ENCODE measurements at regions not wholly inside any gene's neighbourhood (a gene's known extent, or its start where the extent isn't known, plus 50 kb on each side); places are given as distances from the start of the nearest gene placed in this dataset.

DNA sequence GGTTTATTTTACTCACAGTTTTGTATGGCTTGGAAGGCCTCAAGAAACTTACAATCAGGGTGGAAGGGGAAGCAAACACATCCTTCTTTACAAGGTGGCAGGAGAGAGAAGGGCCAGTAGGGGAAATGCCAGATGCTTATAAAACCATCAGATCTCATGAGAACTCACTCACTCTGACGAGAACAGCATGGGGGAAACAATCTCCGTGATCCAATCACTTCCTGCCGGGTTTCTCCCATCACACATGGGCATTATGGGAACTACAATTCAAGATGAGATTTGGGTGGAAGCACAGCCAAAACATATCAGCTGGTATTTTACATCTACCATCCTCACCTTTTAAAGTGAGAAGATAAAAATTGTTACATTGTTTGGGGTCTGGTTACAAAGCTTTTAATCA is 427.9 kb upstream of the CDH7 start:
- in situ Hi-C loops (cut with HindIII; ENCODE audit: low sequenced_read_pairs) = no loop called here

DNA sequence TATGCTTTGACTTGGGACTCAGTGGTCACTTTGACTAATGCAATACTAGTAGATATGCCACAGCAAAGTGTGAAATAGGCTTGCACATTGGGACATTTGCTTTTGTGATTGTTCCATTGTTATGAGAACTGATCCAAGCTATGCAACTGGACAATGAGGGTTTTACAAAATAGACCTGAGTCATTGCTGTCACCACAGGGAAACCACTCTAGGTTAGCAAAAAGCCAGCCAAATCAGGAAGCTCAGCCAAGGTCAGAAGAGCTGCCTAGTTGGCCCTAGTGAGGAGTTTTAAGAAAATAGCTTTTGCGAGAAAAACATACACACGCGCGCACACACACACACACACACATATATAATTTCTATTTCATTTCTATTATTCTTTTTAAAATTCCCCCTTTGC is 452.4 kb upstream of the CDH7 start:
- in situ Hi-C loops (cut with HindIII; ENCODE audit: low sequenced_read_pairs) = no loop called here

DNA sequence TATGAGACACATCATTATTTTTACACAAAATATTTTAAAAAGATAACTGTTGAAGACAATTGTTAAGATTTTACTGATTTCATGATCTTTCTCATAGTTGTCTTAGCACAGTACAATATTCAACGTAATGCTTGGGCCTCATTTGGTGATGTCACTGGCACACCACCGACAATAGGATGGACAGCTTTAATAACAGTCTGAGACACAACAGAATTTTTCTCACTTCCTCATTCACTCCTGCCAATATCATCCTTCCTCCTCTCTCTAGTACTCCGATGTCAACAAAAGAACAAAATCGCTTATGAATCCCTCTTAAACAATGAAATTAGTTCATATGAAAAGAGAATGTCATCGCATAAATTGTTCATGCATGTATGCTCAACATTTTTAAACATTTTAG is 461.9 kb upstream of the CDH7 start:
- in situ Hi-C loops (cut with HindIII; ENCODE audit: low sequenced_read_pairs) = no loop called here

DNA sequence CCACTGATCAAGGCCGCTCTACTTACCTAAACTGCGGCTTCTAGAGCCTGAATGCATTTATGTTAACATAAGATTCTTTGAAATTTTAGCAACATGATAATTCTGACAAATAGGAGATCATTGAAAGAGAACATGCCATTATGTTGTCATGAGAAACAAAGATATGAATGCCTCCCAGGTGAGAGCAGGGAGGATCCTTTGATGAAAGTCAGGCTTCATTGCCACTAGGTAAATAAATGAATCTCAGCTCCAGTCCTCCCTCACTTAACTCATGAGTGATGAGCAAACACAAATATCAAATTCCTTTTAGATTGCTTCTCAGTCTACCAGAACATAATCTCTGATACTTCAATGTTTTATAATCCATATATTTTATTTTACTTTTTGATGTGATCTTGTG is 463.2 kb upstream of the CDH7 start:
- in situ Hi-C loops (cut with HindIII; ENCODE audit: low sequenced_read_pairs) = no loop called here

DNA sequence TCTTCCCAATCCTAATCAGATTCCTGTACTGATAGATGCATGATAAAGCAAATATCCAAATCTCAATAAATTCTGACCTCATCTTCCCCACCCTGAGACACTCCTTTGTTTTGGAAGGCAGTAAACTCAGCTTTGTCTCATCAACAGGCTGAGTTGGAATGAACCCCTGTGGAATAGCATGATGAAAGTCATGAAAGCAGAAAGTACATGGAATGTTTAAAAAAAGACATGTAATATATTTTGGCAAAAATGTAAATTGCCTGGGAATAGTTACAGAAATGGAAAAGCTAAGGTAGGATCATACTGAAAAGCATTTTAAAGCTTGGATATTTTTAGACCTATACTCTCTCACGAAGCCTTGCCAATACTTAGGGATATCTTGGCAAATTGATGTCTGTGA is 468.7 kb upstream of the CDH7 start:
- in situ Hi-C loops (cut with HindIII; ENCODE audit: low sequenced_read_pairs) = no loop called here

DNA sequence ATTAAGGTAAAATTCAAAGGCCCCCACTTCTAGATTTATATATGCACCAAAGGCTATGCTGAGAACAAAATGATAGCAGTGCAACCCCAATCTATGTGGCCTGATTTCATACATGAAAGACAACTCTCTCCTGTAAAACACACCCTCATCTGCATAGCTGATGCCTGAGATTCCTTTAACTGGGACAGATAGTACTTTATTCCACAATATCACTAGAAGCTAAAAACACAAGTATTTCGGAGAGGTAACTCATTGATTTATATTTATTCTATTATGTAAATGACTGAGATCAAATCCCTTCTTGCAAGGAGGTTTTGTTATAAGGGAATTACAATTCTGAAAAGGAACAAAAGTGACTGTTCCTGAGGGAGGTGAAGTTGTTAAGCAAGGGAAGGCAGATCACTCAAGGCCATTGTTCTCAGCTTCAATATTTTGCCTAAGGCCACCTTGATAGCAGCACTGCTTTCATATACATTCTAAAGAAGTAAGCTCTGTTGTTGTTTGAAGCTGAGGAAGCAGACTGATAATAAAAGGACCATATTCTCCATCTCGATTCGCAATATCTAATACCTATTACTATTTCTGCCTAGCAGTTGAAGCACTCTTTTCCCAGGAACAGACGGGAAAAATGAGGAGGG is 471.0 kb upstream of the CDH7 start:
- in situ Hi-C loops (cut with HindIII; ENCODE audit: low sequenced_read_pairs) = no loop called here

DNA sequence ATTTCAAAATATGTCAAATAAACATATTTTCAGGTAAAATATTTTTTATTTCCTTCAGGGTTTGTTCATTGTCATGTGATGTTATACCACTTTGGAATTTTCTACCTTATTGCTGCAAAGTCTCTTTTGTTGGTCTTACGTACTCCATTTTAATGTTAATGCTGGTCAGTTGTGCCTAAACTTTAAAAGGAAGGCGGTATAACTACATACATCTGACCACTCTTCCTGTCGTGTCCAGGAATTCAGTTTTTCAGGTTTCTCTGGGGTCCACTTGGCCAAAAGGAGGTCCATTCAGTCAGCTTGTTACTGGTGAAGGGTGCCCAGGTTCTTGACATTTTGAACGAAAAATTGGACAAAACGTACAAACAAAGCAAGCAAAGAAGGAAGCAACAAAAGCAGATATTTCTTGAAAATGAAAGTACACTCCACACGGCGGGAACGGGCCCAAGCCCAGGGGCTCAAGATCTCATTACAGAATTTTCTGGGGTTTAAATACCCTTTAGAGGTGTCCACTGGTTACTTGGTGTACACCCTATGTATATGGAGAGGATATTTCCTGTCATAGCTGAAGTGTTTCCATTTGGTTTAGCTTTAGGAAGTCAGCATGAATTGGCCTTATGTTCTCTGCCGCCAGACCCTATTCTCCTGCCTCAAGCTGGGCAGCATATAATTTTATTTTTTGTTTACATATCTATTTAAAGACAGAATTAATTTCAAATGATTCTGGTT is 471.7 kb upstream of the CDH7 start:
- in situ Hi-C loops (cut with HindIII; ENCODE audit: low sequenced_read_pairs) = no loop called here

DNA sequence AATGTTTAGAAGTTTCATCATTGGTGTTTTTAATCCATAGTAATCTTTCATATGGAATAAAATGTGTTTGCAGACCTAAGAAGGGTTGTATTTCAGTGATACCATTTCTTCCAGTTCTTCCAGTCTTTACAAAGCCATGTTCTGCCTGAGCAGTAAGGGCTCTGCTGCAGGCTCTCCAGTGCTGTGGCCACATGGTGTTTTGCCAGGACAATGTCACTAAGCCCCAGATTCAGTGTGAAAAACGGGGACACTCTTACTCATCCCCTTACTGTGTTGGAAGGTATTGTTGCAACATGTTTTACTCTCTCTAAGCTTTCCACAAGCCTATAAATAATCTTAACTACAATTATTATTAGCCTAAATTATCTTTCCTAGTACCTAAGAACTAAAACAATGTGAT is 481.4 kb upstream of the CDH7 start:
- in situ Hi-C loops (cut with HindIII; ENCODE audit: low sequenced_read_pairs) = no loop called here

DNA sequence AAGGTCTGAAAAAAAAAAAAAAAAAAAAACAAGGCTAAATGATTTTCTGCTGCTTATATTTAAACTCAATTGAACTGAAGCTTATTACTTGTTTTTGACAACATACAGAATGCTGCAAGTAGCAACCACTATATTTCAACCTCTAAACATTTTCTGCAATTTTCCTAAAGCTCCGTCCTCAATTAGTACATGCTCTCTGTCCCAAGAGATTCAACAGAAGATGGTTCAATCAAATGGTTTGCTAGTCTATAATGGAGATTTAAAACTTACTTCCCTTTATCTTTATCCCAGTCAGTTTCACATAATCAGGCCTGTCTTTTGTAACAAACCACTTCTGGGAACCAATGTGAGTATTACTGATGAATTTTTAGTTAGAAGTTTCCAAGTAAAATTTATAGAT is 485.1 kb upstream of the CDH7 start:
- in situ Hi-C loops (cut with HindIII; ENCODE audit: low sequenced_read_pairs) = no loop called here

DNA sequence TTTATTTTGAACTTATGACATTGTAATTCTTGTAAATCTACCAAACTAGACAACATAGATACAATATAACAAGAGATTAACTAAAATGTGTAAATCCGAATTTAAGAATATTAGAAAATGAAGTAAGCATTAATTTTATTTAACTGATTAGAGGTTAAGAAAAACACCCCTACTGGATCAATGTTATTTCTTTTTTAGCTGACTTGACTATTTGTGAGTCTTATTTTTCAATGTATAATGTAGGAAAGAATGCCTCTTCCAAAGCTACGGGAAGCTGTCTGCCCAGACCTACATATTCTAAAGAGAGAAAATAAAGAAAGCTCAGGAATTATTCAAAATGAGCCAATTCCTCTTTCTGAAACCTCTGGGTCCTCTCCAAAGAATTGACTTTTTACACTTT is 490.8 kb upstream of the CDH7 start:
- in situ Hi-C loops (cut with HindIII; ENCODE audit: low sequenced_read_pairs) = no loop called here

DNA sequence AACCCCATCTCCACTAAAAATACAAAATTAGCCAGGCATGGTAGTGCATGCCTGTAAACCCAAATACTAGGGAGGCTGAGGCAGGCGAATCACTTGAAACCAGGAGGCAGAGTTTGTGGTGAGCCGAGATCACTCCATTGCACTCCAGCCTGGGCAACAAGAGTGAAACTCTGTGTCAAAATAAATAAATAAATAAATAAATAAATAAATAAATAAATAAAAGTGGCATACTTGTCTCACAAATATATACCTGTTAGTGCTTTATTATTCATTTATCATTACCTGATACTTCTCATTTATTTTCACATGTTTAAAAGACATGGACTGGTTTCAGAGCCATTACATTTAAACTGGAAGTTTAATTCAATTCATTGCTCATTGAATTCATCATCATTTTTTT is 491.4 kb upstream of the CDH7 start:
- in situ Hi-C loops (cut with HindIII; ENCODE audit: low sequenced_read_pairs) = no loop called here

DNA sequence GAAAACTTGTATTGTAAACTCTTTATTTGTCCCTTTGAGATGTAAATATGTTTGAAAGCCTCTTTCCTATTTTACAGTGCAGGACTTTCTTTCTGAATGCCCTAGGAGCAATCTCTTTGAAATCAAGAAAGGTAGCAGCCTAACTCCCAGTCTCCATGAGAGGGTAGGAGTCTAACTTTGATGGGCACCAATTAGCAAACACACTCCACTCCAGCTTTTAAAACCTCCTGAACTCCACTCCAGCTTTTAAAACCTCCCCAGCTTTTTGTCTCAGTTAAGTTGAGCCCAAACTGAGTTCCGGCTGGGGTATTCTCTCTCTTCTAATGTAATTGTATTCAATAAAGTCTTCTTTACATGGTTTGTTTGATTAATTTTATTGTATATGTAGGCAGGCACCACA is 493.7 kb upstream of the CDH7 start:
- in situ Hi-C loops (cut with HindIII; ENCODE audit: low sequenced_read_pairs) = no loop called here

DNA sequence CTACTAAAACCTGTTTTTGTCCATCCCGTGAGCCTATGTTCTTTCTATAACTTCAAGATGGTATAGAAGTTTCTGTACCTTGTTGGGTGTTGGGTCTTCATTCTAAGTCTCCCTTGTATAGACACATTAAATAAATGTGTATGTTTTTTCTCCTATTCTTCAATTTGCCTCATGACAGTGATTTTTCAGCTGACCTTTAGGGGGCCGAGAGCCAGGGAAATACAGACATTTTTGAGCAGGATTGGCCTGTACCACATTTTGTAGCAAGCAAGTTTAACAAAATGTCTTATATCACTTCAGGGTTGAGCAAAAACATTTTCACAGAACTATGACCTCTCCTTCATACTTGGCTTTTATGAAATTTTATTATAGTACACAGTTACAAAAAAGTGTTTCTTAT is 495.4 kb upstream of the CDH7 start:
- in situ Hi-C loops (cut with HindIII; ENCODE audit: low sequenced_read_pairs) = no loop called here

DNA sequence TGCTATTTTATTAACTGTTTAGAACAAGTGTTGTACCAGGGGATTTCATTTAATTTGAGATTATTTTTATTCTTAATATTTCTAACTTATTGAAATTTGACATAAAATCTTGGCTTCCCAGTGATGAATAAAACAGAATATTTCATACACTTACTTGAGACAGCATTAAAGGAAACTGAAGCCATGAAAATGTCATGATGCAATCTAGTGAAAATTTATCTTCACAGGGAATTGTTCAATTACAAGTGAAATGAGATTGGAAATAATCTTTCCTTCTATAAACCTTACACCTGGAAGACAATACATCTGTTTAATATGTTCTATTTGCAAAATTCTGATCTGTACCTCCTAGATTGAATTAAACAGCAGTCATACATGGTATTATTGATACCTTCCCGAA is 511.0 kb upstream of the CDH7 start:
- in situ Hi-C loops (cut with HindIII; ENCODE audit: low sequenced_read_pairs) = no loop called here

DNA sequence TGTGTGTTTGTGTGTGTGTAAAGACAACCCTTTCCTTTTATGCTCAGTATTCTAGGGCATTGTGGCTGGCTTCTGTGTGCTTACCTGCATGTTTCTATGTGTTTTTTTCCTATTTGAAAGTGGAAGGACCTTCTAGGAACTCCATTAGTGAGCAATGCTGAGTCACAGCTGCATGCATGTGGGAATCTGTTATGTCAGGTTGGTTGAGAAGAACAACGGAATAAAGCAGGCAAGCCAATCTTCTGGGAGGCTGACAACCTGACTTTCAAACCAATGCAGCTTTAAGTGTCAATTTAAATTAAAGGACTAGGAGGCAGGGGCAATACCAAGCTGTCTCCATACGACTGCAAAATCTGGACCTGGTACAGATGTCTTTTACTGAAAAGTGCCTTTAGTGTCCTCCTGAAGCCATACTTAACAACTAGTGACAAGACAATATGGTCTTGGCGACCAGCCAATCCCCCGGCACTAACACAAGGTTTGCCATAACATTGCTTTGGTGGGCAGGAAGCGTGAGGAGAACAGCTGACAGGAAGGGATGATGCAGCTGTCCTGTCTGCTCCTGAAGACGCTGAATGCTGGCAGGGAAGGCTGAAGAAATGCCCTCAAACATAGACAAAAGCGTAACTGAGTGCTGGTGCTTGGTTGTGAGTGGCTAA is 514.7 kb upstream of the CDH7 start:
- in situ Hi-C loops (cut with HindIII; ENCODE audit: low sequenced_read_pairs) = no loop called here

DNA sequence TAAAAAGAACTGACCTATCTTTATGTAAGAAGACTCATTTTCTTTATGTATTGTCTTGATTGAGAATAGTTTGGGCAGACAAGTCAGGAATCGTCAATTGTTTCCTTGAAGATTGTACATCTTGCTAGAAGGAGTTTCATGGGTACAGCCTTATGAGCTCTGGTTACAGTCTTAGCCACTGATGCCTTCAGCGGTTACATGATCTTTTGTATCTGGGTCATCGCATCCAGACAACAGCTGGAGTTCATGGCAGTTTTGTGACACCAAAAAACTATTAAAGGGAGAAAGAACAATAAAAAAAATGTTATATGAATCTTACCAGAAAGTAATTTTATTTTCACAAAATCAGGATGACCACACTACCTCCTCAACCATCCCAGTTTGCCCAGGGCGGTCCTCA is 520.5 kb upstream of the CDH7 start:
- in situ Hi-C loops (cut with HindIII; ENCODE audit: low sequenced_read_pairs) = no loop called here

DNA sequence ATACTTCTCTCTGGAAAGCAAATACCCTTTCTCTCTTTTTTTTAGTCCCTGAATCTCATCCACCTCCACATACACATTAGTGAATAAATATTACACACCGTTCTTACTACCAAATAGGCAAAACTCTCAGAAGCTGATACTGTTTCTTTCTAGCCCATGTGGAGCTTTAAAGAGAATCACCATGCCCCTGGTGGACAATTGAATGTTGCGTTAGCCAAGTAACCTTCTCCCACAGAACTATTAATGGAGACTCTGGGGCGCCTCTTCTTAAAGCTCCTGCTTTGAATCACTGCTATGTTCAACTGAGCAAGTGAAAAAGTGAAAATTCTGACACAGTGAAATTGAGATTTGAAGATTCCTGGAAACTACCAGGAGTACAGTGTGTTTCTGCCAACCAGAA is 522.8 kb upstream of the CDH7 start:
- in situ Hi-C loops (cut with HindIII; ENCODE audit: low sequenced_read_pairs) = no loop called here

DNA sequence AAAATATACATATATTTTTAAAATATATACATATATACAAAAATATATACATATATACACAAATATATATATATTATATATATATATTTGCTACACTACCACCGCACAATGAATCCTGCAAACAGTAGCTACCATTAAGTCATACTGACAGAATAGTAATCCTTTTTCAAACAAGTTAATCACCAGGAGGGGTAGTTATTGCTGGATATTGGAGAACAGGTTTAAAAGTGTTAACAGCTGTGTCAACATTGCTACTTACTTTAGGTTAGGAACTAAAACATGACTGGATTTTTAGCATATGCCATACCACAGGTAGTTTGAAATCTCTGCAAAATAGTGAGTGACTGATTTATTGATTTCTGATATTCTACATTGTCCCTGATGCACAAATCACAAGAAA is 529.1 kb upstream of the CDH7 start:
- in situ Hi-C loops (cut with HindIII; ENCODE audit: low sequenced_read_pairs) = no loop called here

DNA sequence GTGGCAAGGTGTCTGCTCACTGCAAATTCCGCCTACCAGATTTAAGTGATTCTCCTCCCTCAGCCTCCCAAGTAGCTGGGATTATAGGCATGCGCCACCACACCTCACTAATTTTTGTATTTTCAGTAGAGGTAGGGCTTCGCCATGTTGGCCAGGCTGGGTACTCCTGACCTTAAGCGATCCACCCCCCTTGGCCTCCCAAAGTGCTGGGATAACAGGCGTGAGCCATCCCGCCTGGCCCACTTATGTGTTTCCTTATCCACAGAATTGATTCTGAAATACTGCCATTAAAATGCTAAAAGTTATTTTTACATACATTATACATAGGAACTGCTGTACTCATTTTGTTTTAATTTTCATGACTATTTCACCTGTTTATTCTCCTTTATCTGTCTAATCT is 529.7 kb upstream of the CDH7 start:
- in situ Hi-C loops (cut with HindIII; ENCODE audit: low sequenced_read_pairs) = no loop called here

DNA sequence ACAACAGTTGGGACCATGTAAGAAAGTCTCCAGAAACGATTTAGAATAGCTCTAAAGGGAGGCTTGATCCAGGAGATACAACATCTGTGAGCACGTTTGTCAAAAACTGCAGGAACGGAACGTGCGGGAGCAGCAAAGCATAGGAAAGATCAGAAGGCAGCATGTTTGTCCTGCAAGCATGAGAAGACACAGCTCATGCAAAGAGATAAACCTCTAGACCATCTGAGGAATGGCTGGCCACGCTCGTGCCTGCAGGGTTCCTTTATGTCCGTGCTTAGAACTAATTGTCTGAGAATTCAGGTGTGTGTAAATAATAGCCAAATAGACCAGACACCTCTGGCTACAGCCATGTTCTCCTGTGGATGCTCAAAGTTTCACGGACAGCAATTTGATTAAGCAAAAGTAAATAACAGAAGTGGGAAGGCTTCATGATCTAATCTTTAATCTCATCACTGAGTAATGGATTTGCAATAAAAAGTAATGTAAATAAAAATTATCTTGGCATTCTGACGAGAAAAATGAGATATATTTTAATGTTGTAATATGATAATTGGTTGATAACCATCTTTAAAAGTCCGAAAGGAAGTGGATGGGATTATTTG is 534.8 kb upstream of the CDH7 start:
- in situ Hi-C loops (cut with HindIII; ENCODE audit: low sequenced_read_pairs) = no loop called here

DNA sequence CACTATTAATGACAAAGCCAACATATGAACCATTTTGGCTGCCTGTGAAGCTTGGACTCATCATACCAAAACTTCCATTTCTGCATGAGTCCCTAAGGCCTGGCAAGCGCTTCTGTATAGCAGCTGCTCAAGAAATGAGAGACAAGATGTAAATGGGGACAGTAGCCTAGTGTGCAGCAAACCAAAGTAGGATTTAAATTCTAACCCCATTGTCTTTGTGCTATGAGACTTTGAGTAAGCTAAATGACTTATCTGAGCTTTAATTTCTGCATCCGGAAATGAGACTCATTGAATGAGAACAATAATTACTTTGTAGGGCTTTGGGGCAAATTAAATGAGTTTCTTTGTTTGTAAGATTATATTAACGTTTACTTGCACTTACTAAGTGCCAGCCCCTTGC is 536.4 kb upstream of the CDH7 start:
- in situ Hi-C loops (cut with HindIII; ENCODE audit: low sequenced_read_pairs) = no loop called here

All from endothelial cell of hepatic sinusoid (primary cell).